CD4-positive, alpha-beta memory T cell (primary cell): ENCODE measurements at regions not wholly inside any gene's neighbourhood (a gene's known extent, or its start where the extent isn't known, plus 50 kb on each side); places are given as distances from the start of the nearest gene placed in this dataset.

Experiments
- CTCF ChIA-PET: fragments of 350-600 bp; sonication (Branson Sonifier 250); formaldehyde crosslinking; loops from one replicate; lab custom pipeline; 2021; ENCODE audit warnings: inconsistent platforms; ENCODE audit not compliant: partially characterized antibody; lab: Charles Lee
- POLR2A ChIA-PET: fragments of 350-600 bp; sonication (Branson Sonifier 250); formaldehyde crosslinking; loops from one replicate; lab custom pipeline; 2021; ENCODE audit not compliant: partially characterized antibody; lab: Charles Lee
- DNase-seq, 5 donors: peaks; one replicate each; pipeline versions ENCODE4 v3.0.0 to v3.0.0-alpha.2; 2020 to 2022; ENCODE audit warnings: mixed read lengths in 1 of 5
- H3K27ac ChIP-seq: one replicate; pipeline ENCODE4 v1.7.0; 2013; ENCODE audit warnings: low read depth, low read length
- H3K27me3 ChIP-seq: 2 replicates; pipeline ENCODE4 v1.7.0; 2013; ENCODE audit warnings: mild to moderate bottlenecking, low read length, moderate library complexity; ENCODE audit not compliant: insufficient read depth
- H3K36me3 ChIP-seq: 2 replicates; pipeline ENCODE4 v1.7.0; 2013; ENCODE audit warnings: mild to moderate bottlenecking, low read length, moderate library complexity; ENCODE audit not compliant: insufficient read depth
- H3K4me1 ChIP-seq: 2 replicates; pipeline ENCODE4 v1.7.0; 2013; ENCODE audit warnings: mild to moderate bottlenecking, low read length, moderate library complexity; ENCODE audit not compliant: insufficient read depth
- H3K4me3 ChIP-seq, 2 donors: one replicate each; pipeline ENCODE4 v1.7.0; 2013; ENCODE audit warnings: low read length in 2 of 2, mild to moderate bottlenecking in 1 of 2
- H3K9me3 ChIP-seq, 2 donors: one replicate each; pipeline ENCODE4 v1.7.0; 2013; ENCODE audit warnings: low read length in 2 of 2, control low read depth in 1 of 2; ENCODE audit not compliant: control insufficient read depth in 1 of 2
- H3K27ac Mint-ChIP-seq, 7 donors: one replicate each; pipeline ENCODE4 v1.8.0; 2020 to 2021; ENCODE audit warnings: mixed read lengths in 7 of 7, mild to moderate bottlenecking in 6 of 7, inconsistent platforms in 3 of 7, moderate library complexity in 3 of 7
- H3K27me3 Mint-ChIP-seq, 2 donors: one replicate each; pipeline ENCODE4 v1.8.0; 2020 to 2021; ENCODE audit warnings: mixed read lengths in 2 of 2
- H3K36me3 Mint-ChIP-seq, 2 donors: one replicate each; pipeline ENCODE4 v1.8.0; 2020 to 2021; ENCODE audit warnings: mixed read lengths in 2 of 2, inconsistent platforms in 1 of 2, mild to moderate bottlenecking in 1 of 2
- H3K4me1 Mint-ChIP-seq, 4 donors: one replicate each; pipeline ENCODE4 v1.8.0; 2020 to 2021; ENCODE audit warnings: mixed read lengths in 4 of 4, mild to moderate bottlenecking in 1 of 4
- H3K4me3 Mint-ChIP-seq, 8 donors: one replicate each; pipeline ENCODE4 v1.8.0; 2020 to 2021; ENCODE audit warnings: mixed read lengths in 8 of 8, mild to moderate bottlenecking in 7 of 8, moderate library complexity in 6 of 8, inconsistent platforms in 3 of 8
- H3K9me3 Mint-ChIP-seq, 8 donors: one replicate each; pipeline ENCODE4 v1.8.0; 2020 to 2021; ENCODE audit warnings: mixed read lengths in 8 of 8, mild to moderate bottlenecking in 5 of 8, inconsistent platforms in 3 of 8, moderate library complexity in 1 of 8
- intact Hi-C: fragments of 100-400 bp; cut with micrococcal nuclease; formaldehyde crosslinking; loops from one replicate; pipeline ENCODE4 v1.15.1; 2023

GRCh38 chr14:98976271-98976670 lies 295.7 kb downstream of the BCL11B start:
- no peak overlapping the region for H3K4me3 Mint-ChIP-seq
- no peaks in the 10 kb centered on the region for H3K36me3 ChIP-seq
- no peaks in the 10 kb centered on the region for H3K4me1 ChIP-seq
- no peaks in the 10 kb centered on the region for H3K27me3 Mint-ChIP-seq
- no peaks in the 10 kb centered on the region for H3K27me3 ChIP-seq
- no peak overlapping the region for H3K4me3 ChIP-seq
- peaks cover 0 to 19% (median 15%) of the 10 kb centered on the region in 8 donors for H3K9me3 Mint-ChIP-seq
- POLR2A ChIA-PET, result no interaction called here
- H3K27ac ChIP-seq, result no peak overlapping the region
- H3K4me1 Mint-ChIP-seq, result peaks cover 0 to 6% (median 2%) of the 10 kb centered on the region in 4 donors
- H3K36me3 Mint-ChIP-seq, result no peaks in the 10 kb centered on the region
- no peak for DNase-seq
- CTCF ChIA-PET, result no interaction called here
- no peak overlapping the region for H3K27ac Mint-ChIP-seq
- no peaks in the 10 kb centered on the region for H3K9me3 ChIP-seq
- intact Hi-C loops, result no loop called here

GRCh38 chr14:98977451-98977850 lies 294.5 kb downstream of the BCL11B start:
- intact Hi-C loops, result no loop called here
- Histone ChIP-seq H3K4me3 (no peak overlapping the region), H3K36me3 (no peaks in the 10 kb centered on the region), H3K9me3 (no peaks in the 10 kb centered on the region), H3K4me1 (peaks cover 8% of the 10 kb centered on the region), H3K27me3 (no peaks in the 10 kb centered on the region), H3K27ac (no peak overlapping the region)
- peaks cover 0 to 19% (median 15%) of the 10 kb centered on the region in 8 donors for H3K9me3 Mint-ChIP-seq
- DNase-seq, result no peak
- H3K27ac Mint-ChIP-seq, result no peak overlapping the region
- no peaks in the 10 kb centered on the region for H3K27me3 Mint-ChIP-seq
- POLR2A ChIA-PET, result no interaction called here
- H3K4me1 Mint-ChIP-seq, result peaks cover 3 to 17% (median 9%) of the 10 kb centered on the region in 4 donors
- no peak overlapping the region for H3K4me3 Mint-ChIP-seq
- no peaks in the 10 kb centered on the region for H3K36me3 Mint-ChIP-seq
- CTCF ChIA-PET, result no interaction called here

GRCh38 chr14:98982986-98983385 lies 289.0 kb downstream of the BCL11B start:
- peaks cover 37% of the 10 kb centered on the region for H3K4me1 ChIP-seq
- Mint-ChIP-seq H3K36me3 (no peaks in the 10 kb centered on the region), H3K27me3 (no peaks in the 10 kb centered on the region), H3K4me1 (peaks cover 29 to 60% (median 50%) of the 10 kb centered on the region in 4 donors), H3K9me3 (peaks cover 0 to 14% (median 10%) of the 10 kb centered on the region in 8 donors), H3K27ac (peak overlapping the region; percentile 59 to 99 (median 93)), H3K4me3 (peak overlapping the region in 5 of 8 donors; percentile 5 to 93 (median 46))
- intact Hi-C loops, result loop anchor here (10.0 kb wide), 1 partner anchor 1008 kb away; no protein-coding TSS in a partner anchor
- H3K27ac ChIP-seq, result no peak overlapping the region
- ChIA-PET CTCF (interaction anchor here (1.0 to 2.9 kb wide), 5 partner anchors 70 to 1005 kb away, joined by 3 to 9 read pairs (median 4); no protein-coding TSS in a partner anchor), POLR2A (interaction anchor here (0.6 to 2.5 kb wide), 8 partner anchors 27 to 289 kb away, joined by 3 to 14 read pairs (median 7); partner anchors contain the start of gene BCL11B)
- no peak overlapping the region for H3K4me3 ChIP-seq
- H3K36me3 ChIP-seq, result no peaks in the 10 kb centered on the region
- no peak for DNase-seq
- no peaks in the 10 kb centered on the region for H3K27me3 ChIP-seq
- H3K9me3 ChIP-seq, result no peaks in the 10 kb centered on the region

GRCh38 chr14:98984027-98984718 lies 287.8 kb downstream of the BCL11B start:
- Histone ChIP-seq H3K4me1 (peaks cover 37% of the 10 kb centered on the region), H3K9me3 (no peaks in the 10 kb centered on the region), H3K4me3 (peak overlapping the region; percentile 6 to 16), H3K27me3 (no peaks in the 10 kb centered on the region), H3K36me3 (no peaks in the 10 kb centered on the region), H3K27ac (peak overlapping the region; percentile 47)
- H3K4me3 Mint-ChIP-seq, result peak overlapping the region in 7 of 8 donors; percentile 78 to 93 (median 81)
- DNase-seq, result peak in 1 of 5 donors; percentile 42
- no peaks in the 10 kb centered on the region for H3K27me3 Mint-ChIP-seq
- POLR2A ChIA-PET, result interaction anchor here (0.6 to 2.5 kb wide), 29 partner anchors 10 to 1007 kb away, joined by 3 to 19 read pairs (median 4); partner anchors contain the start of gene BCL11B
- peak overlapping the region; percentile 92 to 99 (median 97) for H3K27ac Mint-ChIP-seq
- CTCF ChIA-PET, result interaction anchor here (0.8 to 2.9 kb wide), 13 partner anchors 10 to 1007 kb away, joined by 3 to 10 read pairs (median 4); no protein-coding TSS in a partner anchor
- peaks cover 0 to 8% (median 6%) of the 10 kb centered on the region in 8 donors for H3K9me3 Mint-ChIP-seq
- no peaks in the 10 kb centered on the region for H3K36me3 Mint-ChIP-seq
- peaks cover 32 to 69% (median 53%) of the 10 kb centered on the region in 4 donors for H3K4me1 Mint-ChIP-seq
- intact Hi-C loops, result loop anchor here (1.0 to 10.0 kb wide), 5 partner anchors 52 to 1009 kb away; no protein-coding TSS in a partner anchor

GRCh38 chr14:98984719-98985041 lies 287.3 kb downstream of the BCL11B start:
- DNase-seq, result peak; percentile 81 to 87 (median 87)
- H3K27ac Mint-ChIP-seq, result peak overlapping the region; percentile 92 to 99 (median 97)
- H3K4me1 Mint-ChIP-seq, result peaks cover 32 to 69% (median 53%) of the 10 kb centered on the region in 4 donors
- no peaks in the 10 kb centered on the region for H3K27me3 ChIP-seq
- peaks cover 0 to 7% (median 3%) of the 10 kb centered on the region in 8 donors for H3K9me3 Mint-ChIP-seq
- peak overlapping the region; percentile 42 to 93 (median 81) for H3K4me3 Mint-ChIP-seq
- POLR2A ChIA-PET, result interaction anchor here (0.6 to 2.5 kb wide), 30 partner anchors 10 to 1007 kb away, joined by 3 to 19 read pairs (median 4); partner anchors contain the start of gene BCL11B
- CTCF ChIA-PET, result interaction anchor here (0.8 to 2.9 kb wide), 13 partner anchors 9 to 1007 kb away, joined by 3 to 10 read pairs (median 4); no protein-coding TSS in a partner anchor
- H3K36me3 Mint-ChIP-seq, result no peaks in the 10 kb centered on the region
- H3K4me3 ChIP-seq, result peak overlapping the region in 1 of 2 donors; percentile 16
- H3K27me3 Mint-ChIP-seq, result no peaks in the 10 kb centered on the region
- no peaks in the 10 kb centered on the region for H3K9me3 ChIP-seq
- H3K36me3 ChIP-seq, result no peaks in the 10 kb centered on the region
- peaks cover 37% of the 10 kb centered on the region for H3K4me1 ChIP-seq
- H3K27ac ChIP-seq, result peak overlapping the region; percentile 47
- intact Hi-C loops, result loop anchor here (1.0 to 10.0 kb wide), 5 partner anchors 52 to 1010 kb away; no protein-coding TSS in a partner anchor

- intact Hi-C loops, result no loop called here
These were observed 278.2 kb downstream of the BCL11B start for GRCh38 chr14:98993818-98994217.

More at GRCh38 chr14:98993818-98994217, 278.2 kb downstream of the BCL11B start:
- H3K36me3 Mint-ChIP-seq, result no peaks in the 10 kb centered on the region
- Histone ChIP-seq H3K4me3 (no peak overlapping the region), H3K9me3 (no peaks in the 10 kb centered on the region), H3K27ac (no peak overlapping the region), H3K27me3 (no peaks in the 10 kb centered on the region), H3K36me3 (no peaks in the 10 kb centered on the region), H3K4me1 (peaks cover 18% of the 10 kb centered on the region)
- ChIA-PET CTCF (interaction anchor here (1.4 to 2.4 kb wide), 2 partner anchors 10 kb away, joined by 3 to 10 read pairs; no protein-coding TSS in a partner anchor), POLR2A (interaction anchor here (1.3 kb wide), 3 partner anchors 9 to 65 kb away, joined by 3 to 11 read pairs (median 3); no protein-coding TSS in a partner anchor)
- H3K9me3 Mint-ChIP-seq, result peaks cover 0 to 2% (median 0%) of the 10 kb centered on the region in 8 donors
- H3K27me3 Mint-ChIP-seq, result no peaks in the 10 kb centered on the region
- no peak for DNase-seq
- H3K27ac Mint-ChIP-seq, result peak overlapping the region in 6 of 7 donors; percentile 72 to 93 (median 80)
- H3K4me1 Mint-ChIP-seq, result peaks cover 20 to 29% (median 23%) of the 10 kb centered on the region in 4 donors
- peak overlapping the region in 2 of 8 donors; percentile 53 to 60 for H3K4me3 Mint-ChIP-seq
